GM12891 (cell line): ENCODE measurements at regions not wholly inside any gene's neighbourhood (a gene's known extent, or its start where the extent isn't known, plus 50 kb on each side); places are given as distances from the start of the nearest gene placed in this dataset.

Experiments
- POLR2A ChIP-seq: IDR thresholded peaks from 2 replicates; pipeline ENCODE4 v1.6.1; 2011; ENCODE audit warnings: low read depth, low read length, control low read depth
- POLR2AphosphoS5 ChIP-seq: IDR thresholded peaks from 2 replicates; pipeline ENCODE4 v1.6.1; 2011; ENCODE audit warnings: low read depth, low read length, control low read depth
- POU2F2 ChIP-seq: IDR thresholded peaks from 2 replicates; pipeline ENCODE4 v1.6.1; 2011; ENCODE audit warnings: low read depth, mild to moderate bottlenecking, control low read depth, low read length, moderate library complexity
- SPI1 ChIP-seq: IDR thresholded peaks from 2 replicates; pipeline ENCODE4 v1.6.1; 2011; ENCODE audit warnings: low read depth, low read length, control low read depth

DNA sequence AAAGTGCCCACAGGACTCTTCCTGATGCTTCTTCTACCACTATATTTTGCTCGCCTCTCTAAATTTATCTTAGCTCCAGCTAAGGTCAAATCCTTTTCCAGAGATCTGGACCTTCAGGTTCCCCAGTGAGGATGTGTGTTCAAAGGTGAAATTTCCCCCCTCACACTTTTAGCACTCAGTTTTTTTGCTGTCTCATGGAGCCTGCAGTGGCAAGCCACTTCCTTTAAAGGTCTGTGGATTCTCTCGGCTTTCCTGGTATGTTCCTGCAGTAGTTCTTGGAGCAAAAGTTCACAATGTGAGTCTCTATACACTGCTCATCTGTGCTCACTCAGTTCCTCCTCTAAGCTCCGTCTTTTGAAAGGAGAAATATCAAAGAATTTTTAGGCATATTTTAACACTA lies 181.4 kb downstream of the LURAP1L start:
- TF ChIP-seq POLR2A (no peak), POLR2AphosphoS5 (no peak), SPI1 (no peak), POU2F2 (no peak)
